Endodermal cell (in vitro differentiated cells): ENCODE measurements at regions not wholly inside any gene's neighbourhood (a gene's known extent, or its start where the extent isn't known, plus 50 kb on each side); places are given as distances from the start of the nearest gene placed in this dataset.

Source experiments
- DNase-seq: peaks from one replicate; pipeline ENCODE4 v3.0.0-alpha.2; 2017
- H3K27ac ChIP-seq: 2 replicates; pipeline ENCODE4 v1.5.1; 2013; ENCODE audit warnings: mild to moderate bottlenecking, low read depth, low read length, moderate library complexity
- H3K27me3 ChIP-seq: 2 replicates; pipeline ENCODE4 v1.6.1; 2013; ENCODE audit warnings: mild to moderate bottlenecking, low read length, moderate library complexity; ENCODE audit not compliant: insufficient read depth, control insufficient read depth, poor library complexity, severe bottlenecking
- H3K36me3 ChIP-seq: 2 replicates; pipeline ENCODE4 v1.7.0; 2013; ENCODE audit warnings: mild to moderate bottlenecking, low read length, moderate library complexity; ENCODE audit not compliant: control insufficient read depth, insufficient read depth
- H3K4me1 ChIP-seq: one replicate; pipeline ENCODE4 v1.7.0; 2013; ENCODE audit warnings: low read length; ENCODE audit not compliant: control insufficient read depth, insufficient read depth
- H3K4me3 ChIP-seq: 2 replicates; pipeline ENCODE4 v1.5.1; 2013; ENCODE audit warnings: mild to moderate bottlenecking, low read length, moderate library complexity
- H3K9ac ChIP-seq: 2 replicates; pipeline ENCODE4 v1.6.1; 2013; ENCODE audit warnings: mild to moderate bottlenecking, low read length, moderate library complexity; ENCODE audit not compliant: poor library complexity, severe bottlenecking; ENCODE audit errors: extremely low read depth
- H3K9me3 ChIP-seq: 2 replicates; pipeline ENCODE4 v1.6.1; 2013; ENCODE audit warnings: mild to moderate bottlenecking, low read length, moderate library complexity; ENCODE audit not compliant: control insufficient read depth
- H3K27ac Mint-ChIP-seq: 2 replicates; pipeline ENCODE4 v1.8.0; 2020; ENCODE audit warnings: mixed read lengths
- H3K27me3 Mint-ChIP-seq: 2 replicates; pipeline ENCODE4 v1.8.0; 2021; ENCODE audit warnings: mild to moderate bottlenecking, mixed read lengths; ENCODE audit not compliant: insufficient read depth
- H3K36me3 Mint-ChIP-seq: 2 replicates; pipeline ENCODE4 v1.8.0; 2020; ENCODE audit warnings: low read depth, mixed read lengths
- H3K4me1 Mint-ChIP-seq: 2 replicates; pipeline ENCODE4 v1.8.0; 2020; ENCODE audit warnings: mixed read lengths
- H3K4me3 Mint-ChIP-seq: 2 replicates; pipeline ENCODE4 v1.8.0; 2020; ENCODE audit warnings: mild to moderate bottlenecking, moderate library complexity, mixed read lengths
- H3K9me3 Mint-ChIP-seq: 2 replicates; pipeline ENCODE4 v1.8.0; 2020; ENCODE audit warnings: mild to moderate bottlenecking, mixed read lengths
- CTCF ChIP-seq: fragments of 200-600 bp; sonication (generic); conservative IDR thresholded peaks from 2 replicates; pipeline ENCODE4 v1.5.0; 2021; ENCODE audit warnings: antibody characterized with exemption, mild to moderate bottlenecking
- WGBS, 2 experiments: methylation state at CpG; one replicate each; pipeline versions ENCODE4 v1.1.5 to v1.1.7; 2013; ENCODE audit warnings: missing lambda C conversion rate in 2 of 2, mixed read lengths in 1 of 2; ENCODE audit not compliant: insufficient coverage in 1 of 2, insufficient read length in 1 of 2; 5-methylcytosine and 5-hydroxymethylcytosine counted together

- Histone ChIP-seq H3K36me3 (no peaks in the 10 kb centered on the region), H3K4me1 (no peaks in the 10 kb centered on the region), H3K9me3 (no peaks in the 10 kb centered on the region), H3K27ac (no peak overlapping the region), H3K27me3 (no peaks in the 10 kb centered on the region), H3K9ac (no peak overlapping the region), H3K4me3 (no peak overlapping the region)
- Mint-ChIP-seq H3K27ac (no peak overlapping the region), H3K36me3 (no peaks in the 10 kb centered on the region), H3K27me3 (no peaks in the 10 kb centered on the region), H3K9me3 (no peaks in the 10 kb centered on the region), H3K4me1 (peaks cover 4% of the 10 kb centered on the region), H3K4me3 (no peak overlapping the region)
- no peak for DNase-seq
- WGBS, 2 experiments: 92 to 100% methylated on average over 3 of the region's 3 CpGs
- no peak for TF ChIP-seq CTCF
Measured at GRCh38 chr10:4434105-4434504, 391.9 kb upstream of the AKR1E2 start.

DNA sequence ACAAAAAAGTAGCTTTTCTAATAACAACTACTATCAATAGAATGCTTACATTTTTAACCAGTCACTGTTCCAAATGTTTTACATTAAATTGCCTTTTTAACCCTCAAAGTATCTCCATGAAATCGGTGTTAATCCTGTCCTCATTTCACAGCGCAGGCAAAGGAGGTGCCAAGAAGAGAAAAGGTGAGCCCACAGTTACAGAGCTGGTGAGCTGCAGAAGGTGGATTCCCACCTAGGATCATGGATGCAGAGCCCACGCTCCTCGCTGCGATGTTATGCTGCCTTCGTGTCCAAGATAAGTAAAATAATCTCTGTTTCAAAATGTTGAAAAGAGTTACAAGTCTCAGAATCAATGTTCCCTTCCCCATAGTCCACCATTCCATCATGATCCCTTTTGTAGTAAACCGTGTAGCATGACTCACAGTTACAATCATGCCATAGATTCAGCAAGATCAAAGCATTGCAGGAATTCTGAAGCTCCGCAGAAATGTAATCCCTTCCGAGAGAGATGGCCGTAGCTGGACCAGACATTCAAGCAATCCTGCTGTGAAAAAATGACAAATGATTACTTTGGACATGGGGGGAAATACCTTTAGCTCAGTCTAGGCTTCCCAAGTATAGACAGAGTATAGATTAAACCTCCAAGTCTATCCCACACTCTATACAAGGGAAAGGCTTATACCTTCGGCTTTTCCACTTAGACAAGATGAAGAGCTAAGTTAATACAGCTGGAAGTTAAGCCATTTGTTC is 394.7 kb upstream of the AKR1E2 start:
- H3K4me1 ChIP-seq: no peaks in the 10 kb centered on the region
- H3K9ac ChIP-seq: no peak overlapping the region
- 65 to 90% methylated on average over 6 to 11 of the region's 11 CpGs for WGBS, 2 experiments
- H3K27me3 ChIP-seq: no peaks in the 10 kb centered on the region
- H3K27ac ChIP-seq: no peak overlapping the region
- no peaks in the 10 kb centered on the region for H3K9me3 ChIP-seq
- no peak overlapping the region for H3K27ac Mint-ChIP-seq
- no peaks in the 10 kb centered on the region for H3K9me3 Mint-ChIP-seq
- no peak overlapping the region for H3K4me3 Mint-ChIP-seq
- no peaks in the 10 kb centered on the region for H3K36me3 Mint-ChIP-seq
- no peaks in the 10 kb centered on the region for H3K27me3 Mint-ChIP-seq
- no peak overlapping the region for H3K4me3 ChIP-seq
- DNase-seq: no peak
- no peaks in the 10 kb centered on the region for H3K4me1 Mint-ChIP-seq
- no peak for TF ChIP-seq CTCF
- H3K36me3 ChIP-seq: no peaks in the 10 kb centered on the region

DNA sequence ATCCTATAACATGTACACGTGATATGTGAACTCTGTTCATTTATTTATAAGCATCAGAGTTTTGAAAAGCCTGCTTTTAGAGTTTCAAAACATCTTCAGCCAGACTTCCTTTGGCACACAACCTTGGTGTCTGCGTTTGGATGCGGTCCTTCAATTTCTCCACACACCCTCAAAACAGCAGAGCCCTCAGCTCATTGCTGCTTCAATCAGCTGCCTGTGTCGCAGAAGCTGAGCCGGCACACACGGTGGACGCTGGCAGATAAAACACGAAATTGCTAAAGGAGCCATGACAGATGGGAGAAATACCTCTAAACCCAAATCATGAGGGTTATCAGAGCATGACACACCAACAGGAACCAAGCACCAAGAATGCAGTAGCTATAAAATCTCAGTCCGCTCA is 396.4 kb upstream of the AKR1E2 start:
- no peak overlapping the region for H3K4me3 ChIP-seq
- Mint-ChIP-seq H3K27me3 (no peaks in the 10 kb centered on the region), H3K4me1 (no peaks in the 10 kb centered on the region), H3K9me3 (no peaks in the 10 kb centered on the region), H3K4me3 (no peak overlapping the region), H3K36me3 (no peaks in the 10 kb centered on the region), H3K27ac (no peak overlapping the region)
- no peak overlapping the region for H3K27ac ChIP-seq
- H3K4me1 ChIP-seq: no peaks in the 10 kb centered on the region
- no peaks in the 10 kb centered on the region for H3K36me3 ChIP-seq
- DNase-seq: no peak
- H3K9me3 ChIP-seq: no peaks in the 10 kb centered on the region
- WGBS, 2 experiments: 95 to 100% methylated on average over 3 to 9 of the region's 9 CpGs
- H3K27me3 ChIP-seq: no peaks in the 10 kb centered on the region
- TF ChIP-seq CTCF: no peak
- H3K9ac ChIP-seq: no peak overlapping the region
